CD4-positive, alpha-beta T cell treated with Interleukin-17A for 1 hour (primary cell): ENCODE measurements at regions not wholly inside any gene's neighbourhood (a gene's known extent, or its start where the extent isn't known, plus 50 kb on each side); places are given as distances from the start of the nearest gene placed in this dataset.
"Not testable (repeated sequence)": the region's sequence is repeated elsewhere in the genome, so short reads cannot be mapped to it uniquely, and the experiment has no call there.

Experiments used
- DNase-seq: peaks from one replicate; pipeline ENCODE4 v3.0.0-alpha.2; 2020

DNA sequence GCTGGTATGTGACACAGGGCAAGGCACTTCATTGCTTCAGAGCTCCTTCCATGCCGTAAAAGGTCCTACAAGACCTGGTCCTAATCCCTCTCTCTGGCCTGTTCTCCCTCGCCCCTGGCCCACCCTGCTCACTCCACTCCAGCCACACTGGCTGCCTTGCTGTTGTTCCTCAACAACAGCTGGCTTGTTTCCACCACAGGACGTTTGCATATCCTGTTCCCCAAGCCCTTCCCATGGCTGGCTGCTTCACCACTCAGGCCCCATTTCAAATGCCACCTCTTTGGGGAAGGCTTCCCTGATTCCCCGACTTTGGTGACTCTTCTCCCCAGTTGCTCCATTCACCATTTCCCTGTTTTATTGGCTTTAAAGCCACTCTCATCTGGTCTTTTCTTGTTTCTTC lies 129.1 kb upstream of the ALDH3B2 start:
- DNase-seq: not testable (repeated sequence)

DNA sequence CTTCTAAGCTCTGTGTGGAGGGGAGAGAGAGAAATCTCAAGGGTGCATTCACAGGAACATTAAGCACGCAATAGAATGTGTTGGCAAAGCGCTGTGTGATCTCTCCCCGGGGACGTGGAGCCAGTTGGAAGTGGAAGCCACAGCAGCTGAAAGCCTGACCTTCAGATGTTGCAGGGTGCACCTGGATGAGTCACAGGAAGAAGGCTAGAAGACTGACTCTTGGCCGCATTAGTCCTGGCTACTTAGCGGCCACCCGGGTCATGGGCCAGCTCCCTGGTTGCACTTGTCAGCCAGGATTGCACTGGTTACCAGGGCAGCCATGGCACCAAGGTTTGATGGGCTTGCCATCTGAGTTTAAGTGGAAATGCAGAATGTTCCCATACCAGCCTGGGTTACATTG lies 128.6 kb upstream of the ALDH3B2 start:
- not testable (repeated sequence) for DNase-seq

DNA sequence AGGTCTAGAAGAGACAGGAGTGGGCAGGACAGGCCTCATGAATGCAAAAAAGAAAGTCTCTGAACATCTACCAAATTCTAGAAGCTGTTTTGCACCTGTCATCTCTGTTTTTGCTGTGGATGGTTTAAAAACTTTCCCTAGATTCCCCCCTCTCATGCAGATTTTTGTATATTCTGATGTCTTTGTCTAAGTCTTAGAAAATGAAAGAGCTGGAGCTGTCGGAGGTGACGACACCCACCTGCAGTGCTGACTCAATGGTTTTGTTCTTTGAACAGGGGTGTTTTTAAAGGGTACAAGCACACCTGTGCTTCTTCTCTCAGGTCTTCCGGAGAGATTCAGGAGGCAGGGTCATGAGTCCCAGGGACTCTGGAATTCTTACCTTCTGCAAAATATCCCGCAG lies 128.2 kb upstream of the ALDH3B2 start:
- DNase-seq: not testable (repeated sequence)

DNA sequence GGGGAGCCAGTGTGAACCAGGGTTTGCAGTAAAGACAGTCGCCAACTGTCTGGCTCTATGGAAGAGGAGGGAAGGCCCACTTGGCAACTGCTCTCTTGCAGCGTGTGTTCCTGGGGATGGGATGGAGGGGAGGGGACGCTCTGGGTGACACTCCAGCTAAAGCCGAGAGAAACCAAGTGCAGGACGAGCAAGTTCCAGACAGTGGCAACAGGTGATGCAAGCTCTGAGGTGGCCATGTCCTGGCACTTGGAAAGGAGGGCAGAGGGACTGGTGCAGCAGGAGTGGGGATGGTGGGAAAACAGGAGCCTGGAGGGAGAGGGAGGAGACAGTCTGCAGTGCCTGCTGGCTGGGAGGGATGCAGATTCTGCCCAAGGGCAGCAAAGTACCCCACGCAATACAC lies 127.0 kb upstream of the ALDH3B2 start:
- DNase-seq: not testable (repeated sequence)

DNA sequence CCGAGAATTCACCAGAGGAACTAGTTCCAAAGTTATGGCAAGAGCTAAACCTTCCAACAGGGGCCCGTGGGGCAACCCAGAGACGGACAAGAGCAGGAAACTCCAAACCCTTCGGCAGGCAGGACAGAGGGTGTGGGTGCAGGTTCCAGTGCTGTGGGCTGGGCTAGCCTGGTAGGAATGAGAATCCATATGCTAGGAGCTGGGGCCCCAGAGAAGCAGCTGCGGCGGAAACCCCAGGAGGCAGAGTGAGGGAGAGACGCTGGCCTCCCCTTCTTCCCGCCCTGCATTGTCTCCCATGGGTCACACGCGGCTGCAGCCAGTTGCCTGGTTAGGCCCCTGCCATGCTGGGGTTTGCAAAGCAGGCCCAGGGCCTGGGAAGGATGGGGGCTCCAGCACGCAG lies 126.2 kb upstream of the ALDH3B2 start:
- not testable (repeated sequence) for DNase-seq

DNA sequence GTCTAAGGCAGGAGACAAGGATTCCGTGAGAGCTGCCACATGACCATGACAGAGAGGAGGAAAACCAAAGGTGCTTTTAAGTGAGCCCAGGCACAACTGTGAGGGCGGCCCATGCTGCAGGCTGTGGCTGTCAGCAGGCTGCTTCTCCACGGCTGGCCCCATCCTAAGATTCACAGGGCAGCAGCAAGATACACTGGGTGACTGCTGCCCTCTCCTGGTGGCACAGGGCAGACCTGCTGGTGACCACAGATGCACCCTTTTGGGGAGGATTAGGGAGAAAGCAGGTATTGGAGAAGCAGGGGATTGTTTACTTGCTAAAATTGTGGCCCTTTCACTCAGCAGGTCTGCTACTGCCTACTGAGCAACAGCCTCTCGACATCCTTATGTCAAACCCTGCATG lies 125.4 kb upstream of the ALDH3B2 start:
- peak; percentile 36 for DNase-seq

DNA sequence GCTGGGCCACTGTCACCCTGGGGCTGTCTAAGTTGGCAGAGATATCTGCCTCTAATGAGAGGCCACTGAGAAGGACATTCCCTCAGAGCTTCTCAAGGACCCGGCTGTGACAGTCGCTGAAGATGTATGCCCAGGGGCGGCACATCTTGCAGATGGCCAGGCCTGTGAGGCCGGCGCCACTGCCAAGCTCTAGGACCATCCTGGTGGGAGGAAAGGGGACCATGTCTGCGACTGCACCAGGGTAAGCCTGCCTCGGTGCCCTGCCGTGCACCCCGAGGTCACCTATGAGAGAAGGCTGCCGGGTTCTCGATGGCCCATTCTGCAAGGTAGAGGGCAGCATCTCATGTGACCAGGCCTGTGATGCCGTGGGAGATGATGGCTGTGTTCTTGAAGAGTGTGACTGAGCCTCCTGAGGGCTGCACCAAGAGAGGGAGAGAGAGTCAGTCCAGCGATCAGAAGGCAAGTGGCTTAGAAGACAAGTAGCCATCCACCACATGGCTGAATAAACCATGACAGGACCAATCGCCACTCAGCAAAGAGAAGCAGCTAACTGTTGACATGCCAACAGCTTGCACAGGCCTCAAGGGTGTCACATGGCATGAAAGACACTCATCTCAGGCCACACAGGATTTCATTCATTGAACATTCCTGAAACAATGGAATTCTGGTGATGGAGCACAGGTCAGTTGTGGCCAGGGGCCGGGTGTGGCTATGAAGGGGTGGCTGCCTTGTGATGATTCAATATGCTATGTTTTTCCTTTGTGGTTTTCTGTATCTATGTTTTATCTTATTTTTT lies 123.5 kb upstream of the ALDH3B2 start:
- DNase-seq: not testable (repeated sequence)

DNA sequence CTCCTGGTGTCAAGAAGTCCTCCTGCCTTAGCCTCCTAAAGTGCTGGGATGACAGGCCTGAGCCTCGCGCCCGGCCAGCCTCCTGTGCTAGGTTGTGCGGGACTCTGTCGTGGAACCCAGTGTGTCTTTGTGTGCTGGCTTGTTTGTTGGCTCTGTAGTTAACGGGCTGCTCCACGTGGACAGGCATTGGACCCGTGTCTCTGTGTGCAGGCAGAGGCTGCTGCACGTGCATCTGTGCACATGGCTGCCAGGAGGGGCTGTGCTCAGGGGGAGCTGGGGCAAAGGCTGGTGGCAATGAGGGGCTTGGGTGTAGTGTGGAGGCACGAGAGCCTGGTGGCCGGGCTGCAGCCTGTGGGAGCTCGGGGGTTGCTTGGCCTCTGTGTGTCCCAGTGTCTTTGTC lies 121.3 kb upstream of the ALDH3B2 start:
- no peak for DNase-seq

DNA sequence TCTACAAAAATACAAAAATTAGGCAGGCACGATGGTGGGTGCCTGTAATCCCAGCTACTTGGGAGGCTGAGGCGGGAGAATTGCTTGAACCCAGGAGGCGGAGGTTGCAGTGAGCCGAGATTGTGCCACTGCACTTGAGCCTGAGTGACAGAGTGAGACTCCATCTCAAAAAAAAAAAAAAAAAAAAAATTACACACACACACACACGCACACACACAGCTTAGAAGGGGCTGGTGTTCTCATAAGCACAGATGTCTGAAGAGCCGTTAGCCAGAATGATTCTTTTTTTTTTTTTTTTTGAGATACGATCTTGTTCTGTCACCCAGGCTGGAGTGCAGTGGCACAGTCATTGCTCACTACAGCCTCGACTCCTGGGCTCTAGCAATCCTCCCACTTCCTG lies 119.3 kb upstream of the ALDH3B2 start:
- not testable (repeated sequence) for DNase-seq

DNA sequence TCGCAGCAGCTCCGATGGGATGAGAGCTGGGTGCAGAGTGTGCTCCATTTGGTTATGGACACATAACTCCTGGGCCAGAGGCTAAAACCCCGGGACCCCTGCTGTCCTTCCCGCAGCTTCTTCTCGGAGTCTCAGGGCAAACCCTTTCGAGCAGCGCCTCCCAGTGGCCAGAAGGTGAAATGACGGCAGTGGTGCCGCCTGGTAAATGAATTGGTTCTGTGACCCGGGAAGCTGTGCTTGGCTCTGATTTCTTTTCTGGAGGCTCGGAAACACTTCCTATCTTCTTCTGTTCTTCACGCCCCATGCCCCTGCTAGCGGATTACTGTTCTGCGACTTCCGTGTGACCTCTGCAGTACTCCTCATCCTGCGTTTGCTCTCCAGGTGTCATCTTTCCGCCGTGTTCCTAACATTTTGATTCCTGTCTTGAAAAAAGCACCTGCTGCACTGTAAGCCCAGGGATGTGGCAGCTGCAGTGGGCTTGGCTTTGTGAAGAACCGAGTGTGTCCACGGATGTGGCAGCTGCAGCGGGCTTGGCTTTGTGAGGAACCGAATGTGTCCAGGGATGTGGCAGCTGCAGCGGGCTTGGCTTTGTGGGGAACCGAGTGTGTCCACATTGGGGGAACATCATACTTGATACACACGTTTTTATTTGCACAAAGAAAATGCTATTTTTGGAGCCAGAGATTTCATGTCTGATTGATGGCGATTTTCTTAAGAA lies 118.0 kb upstream of the ALDH3B2 start:
- peak; percentile 59 for DNase-seq

DNA sequence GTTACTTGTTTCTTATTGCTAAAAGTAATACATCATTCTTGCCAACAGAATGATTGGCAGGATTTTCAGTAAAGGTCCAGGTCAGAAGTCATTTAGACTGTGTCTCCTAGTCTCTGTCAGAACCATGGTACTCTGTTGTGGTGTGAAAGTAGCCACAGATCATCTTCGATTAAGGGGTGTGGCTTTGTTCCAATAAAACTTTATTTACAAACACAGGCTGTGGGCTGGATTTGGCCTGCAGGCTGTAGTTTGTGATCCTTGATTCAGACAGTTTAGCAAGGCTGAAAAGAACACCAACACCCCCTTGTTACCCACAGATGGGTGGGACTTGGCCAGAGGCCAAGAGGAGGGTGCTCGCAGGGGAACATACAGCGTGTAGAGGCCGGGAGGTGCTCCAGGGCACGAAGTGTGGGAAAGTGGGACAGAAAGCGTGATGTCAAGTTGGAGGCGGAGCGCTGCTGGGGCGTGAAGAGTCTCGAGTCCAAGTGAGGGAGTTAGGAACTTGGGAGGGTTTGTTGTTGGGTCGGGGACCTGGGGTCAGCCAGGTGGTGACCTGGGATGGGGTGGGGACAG lies 117.3 kb upstream of the ALDH3B2 start:
- DNase-seq: not testable (repeated sequence)

DNA sequence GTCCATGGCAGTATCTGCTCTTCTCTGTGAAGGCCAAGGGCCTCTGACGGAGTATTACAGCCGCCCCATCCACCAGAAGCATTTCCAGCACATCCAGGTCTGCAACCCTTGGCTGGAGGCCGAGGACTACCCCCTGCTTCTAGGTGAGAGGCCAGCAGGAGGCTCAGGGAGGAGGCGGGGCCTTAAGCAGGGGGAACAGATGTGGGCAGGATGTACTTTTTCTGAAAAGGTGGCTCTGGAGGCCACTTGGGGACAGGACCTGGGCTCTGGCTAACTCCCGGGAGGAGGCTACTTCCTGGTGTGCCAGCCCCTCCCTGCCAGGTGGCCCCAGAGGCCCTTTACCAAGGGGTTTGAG lies 113.9 kb upstream of the ALDH3B2 start:
- not testable (repeated sequence) for DNase-seq

DNA sequence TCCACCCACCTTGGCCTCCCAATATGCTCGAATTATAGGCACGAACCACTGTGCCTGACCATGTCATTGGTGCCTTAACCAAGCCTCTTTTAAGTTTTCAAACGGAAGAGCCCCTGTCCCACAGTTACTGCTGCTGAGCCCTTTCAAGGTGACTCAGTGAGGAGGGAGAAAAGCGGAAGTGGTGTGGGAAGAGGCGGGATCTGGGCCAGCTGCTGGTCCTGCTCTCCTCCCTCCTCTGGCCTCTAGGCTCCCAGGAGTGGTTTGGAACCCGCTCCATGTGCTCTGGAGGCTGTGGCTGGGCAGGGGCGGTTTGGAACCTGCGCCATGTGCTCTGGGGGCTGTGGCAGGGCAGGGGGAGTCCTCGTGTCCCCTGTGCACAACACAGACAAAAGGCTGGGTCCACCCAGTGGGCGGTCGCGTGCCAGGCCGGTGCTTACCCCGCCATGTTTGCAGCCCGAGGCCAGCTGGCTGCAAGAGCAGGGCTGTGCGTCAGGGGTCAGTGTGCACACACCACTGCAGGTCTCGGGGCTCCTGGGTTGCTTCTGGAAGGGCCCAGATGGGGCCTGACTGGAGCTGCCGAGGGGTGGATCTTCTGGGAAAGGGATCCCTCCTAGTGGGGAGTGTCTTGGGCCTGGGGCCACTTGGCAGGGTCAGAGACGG lies 113.4 kb upstream of the ALDH3B2 start:
- DNase-seq: not testable (repeated sequence)

DNA sequence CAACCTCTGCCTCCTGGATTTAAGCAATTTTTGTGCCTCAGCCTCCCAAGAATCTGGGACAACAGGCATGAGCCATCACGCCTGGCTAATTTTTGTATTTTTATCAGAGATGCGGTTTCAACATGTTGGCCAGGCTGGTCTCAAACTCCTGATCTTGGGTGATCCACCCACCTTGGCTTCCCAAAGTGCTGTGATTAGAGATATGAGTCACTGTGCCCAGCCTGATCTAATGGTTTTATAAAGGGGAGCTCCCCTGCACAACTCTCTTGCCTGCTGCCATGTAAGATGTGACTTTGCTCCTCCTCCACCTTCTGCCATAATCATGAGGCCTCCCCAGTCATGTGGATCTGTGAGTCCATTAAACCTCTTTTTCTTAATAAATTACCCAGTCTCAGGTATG lies 107.5 kb upstream of the ALDH3B2 start:
- DNase-seq: not testable (repeated sequence)

DNA sequence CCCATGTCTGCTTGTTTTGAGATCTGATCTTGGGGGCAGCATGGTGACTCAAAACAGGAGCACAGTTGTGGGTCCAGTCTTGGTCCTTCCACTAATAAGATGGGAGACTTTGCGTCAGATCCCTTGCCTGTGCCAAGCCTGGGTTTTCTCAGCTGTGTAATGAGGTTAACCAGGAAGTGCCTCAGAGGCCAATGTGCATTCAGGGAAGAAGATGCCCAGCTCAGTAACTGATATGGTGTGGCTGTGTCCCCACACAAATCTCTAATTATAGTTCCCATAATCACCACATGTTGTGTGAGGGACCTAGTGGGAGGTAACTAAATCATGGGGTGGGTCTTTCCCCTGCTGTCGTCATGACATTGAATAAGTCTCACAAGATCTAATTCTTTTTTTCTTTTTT lies 107.1 kb upstream of the ALDH3B2 start:
- DNase-seq: not testable (repeated sequence)

DNA sequence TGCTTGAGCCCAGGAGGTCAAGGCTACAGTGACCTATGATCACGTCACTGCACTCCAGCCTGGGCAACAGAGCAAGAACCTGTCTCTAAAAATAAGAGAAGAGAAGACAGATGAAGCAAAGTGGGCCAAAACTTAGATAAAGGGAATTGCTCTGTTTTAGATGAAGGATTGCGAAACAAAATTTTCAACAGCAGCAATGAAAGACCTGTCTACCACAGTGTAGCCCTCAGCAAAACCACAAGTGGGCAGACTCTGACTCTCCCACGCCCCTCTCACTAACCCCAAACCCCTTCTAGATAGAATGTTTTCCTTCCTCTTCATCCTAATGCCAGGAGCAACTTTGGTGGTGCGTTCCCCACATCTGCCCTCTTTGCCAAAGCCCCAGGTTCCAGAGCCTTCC lies 105.6 kb upstream of the ALDH3B2 start:
- DNase-seq: no peak

DNA sequence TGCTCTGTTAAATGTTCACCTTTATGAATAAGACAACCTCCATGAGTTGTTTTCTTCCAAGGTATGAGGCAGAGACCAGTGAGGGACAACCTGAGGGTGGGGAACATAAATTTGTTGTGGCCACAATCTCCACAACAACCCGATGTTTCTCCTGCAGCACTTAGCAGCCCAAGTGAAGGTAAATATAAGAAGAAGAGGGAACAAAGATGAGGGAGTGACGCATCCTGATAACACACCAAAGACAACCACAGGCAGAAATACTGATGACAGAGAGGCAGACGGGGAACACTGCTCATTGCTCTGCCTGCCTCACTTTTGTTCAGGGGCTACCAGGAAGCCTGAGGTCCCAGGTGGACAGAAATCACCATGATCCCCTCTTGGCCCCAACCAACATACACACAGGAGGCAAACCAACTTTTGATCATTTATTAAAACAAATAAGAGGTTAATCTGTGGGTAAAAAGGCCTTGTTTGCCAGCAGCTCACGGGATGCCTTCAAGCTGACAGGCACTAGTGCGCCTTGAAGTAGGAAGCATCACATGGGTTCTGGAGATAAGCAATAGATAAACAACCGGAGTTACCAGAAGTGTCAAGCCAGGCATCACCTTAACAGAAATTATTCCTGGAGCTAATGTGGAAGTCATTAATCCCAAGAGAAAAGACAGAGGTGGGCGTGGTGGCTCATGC lies 104.9 kb upstream of the ALDH3B2 start:
- not testable (repeated sequence) for DNase-seq

DNA sequence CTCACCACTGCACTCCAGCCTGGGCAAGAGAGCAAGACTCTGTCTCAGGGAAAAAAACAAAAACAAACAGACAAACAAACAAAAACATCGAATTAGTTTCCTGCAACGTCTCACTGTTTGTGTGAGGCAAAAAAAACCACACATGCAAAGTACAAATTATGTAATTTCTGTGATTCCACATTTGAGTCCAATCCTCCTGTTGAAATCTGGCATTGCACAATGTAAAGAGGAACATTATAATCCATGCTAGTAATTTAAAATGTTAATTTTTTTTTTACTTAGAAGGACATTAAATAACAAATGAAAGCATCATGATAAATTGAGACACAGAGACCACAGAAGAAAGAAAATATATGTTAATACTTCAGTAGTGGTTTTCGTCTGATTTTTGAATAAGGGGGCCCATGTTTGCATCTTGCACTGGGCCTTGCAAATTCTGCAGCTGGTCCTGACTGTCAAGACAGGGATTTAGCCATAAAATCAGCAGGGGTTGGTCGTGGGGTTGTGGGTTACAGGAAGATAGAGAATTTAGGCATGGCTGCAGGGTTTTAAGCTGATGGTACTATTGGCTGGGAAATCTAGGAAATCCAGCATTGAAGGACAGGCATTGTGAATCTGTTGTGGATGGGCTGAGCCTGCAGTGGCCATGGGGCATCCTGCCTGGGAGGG lies 102.6 kb upstream of the ALDH3B2 start:
- DNase-seq: no peak

DNA sequence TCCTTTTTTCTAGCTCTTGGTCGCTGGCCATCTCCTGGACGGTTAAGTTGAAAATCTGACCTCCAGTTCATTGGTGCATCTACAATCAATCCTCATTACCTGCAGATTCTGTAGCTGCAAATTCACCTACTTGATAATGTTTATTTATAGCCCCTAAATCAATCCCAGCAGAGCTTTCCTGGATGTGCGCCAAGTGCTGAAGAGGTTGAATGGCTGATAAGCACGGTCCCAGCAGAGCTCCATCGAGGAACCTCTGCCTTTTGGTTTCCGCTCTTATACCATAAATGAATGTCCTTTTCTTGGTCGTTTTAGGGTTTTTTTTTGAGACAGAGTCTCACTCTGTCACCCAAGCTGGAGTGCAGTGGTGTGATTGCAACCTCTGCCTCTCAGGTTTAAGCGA lies 99.8 kb upstream of the ALDH3B2 start:
- DNase-seq: not testable (repeated sequence)

DNA sequence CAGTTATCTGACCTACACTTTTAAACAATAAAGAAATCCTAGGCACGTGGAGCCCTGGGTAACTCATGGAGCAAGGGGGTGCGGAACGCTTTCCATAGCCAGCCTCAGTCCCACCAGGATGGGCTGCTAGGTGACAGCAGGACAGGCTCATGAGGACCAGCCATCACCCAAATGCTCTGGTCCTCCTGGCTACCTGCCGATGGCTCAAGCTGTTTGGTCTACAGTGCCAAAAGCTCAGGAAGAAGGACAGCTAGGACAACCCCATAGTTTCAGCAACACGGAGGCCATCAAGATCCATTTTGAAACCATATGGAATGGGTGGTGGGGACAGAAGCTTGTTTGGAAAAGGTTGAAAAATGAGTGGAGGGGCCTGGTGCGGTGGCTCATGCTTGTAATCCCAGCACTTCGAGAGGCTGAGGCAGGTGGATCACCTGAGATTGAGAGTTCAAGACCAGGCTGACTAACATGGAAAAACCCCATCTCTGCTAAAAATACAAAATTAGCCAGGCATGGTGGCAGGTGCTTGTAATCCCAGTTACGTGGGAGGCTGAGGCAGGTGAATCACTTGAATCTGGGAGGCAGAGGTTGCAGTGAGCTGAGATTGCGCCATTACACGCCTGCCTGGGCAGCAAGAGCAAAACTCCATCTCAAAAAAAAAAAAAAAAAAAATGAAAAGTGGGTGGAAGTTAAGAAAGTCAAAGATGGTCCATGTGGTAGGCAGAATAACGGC lies 93.7 kb upstream of the ALDH3B2 start:
- not testable (repeated sequence) for DNase-seq

DNA sequence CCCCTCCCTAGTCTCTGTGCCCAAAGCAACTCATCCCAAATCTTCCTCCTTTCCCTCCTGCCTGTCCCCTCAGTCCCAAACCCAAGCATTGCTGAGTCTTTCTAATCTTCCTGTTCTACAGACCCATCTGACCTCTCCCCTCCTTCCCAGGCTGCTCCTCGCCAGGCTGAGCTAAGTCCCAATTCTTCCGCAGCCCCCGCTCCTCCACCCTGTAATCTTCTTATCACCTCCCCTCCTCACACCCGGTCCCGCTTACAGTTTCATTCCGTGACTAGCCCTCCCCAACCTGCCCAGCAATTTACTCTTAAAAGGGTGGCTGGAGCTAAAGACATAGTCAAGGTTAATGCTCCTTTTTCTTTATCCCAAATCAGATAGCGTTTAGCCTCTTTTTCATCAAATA lies 86.8 kb upstream of the ALDH3B2 start:
- not testable (repeated sequence) for DNase-seq

DNA sequence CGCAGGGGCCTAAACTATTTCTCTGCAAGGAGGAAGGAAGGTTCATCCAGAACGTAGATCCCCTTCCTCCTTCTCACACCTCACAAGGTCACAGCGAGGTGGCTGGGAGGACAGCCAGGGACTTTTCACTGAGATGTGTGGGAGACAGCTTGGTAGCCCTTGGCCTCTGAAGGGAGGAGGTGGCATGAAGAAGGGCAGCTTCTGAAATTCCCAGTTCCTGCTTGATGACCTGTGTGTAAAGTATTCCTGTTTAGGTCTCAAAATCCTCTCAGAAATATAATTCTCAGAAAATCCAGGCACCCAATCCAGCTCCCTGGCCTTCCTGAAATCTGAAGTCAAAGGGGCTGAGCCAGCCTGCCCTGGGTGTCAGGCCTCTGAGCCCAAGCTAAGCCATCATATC lies 84.9 kb upstream of the ALDH3B2 start:
- DNase-seq: not testable (repeated sequence)
